Endothelial cell of umbilical vein (primary cell): ENCODE measurements at regions not wholly inside any gene's neighbourhood (a gene's known extent, or its start where the extent isn't known, plus 50 kb on each side); places are given as distances from the start of the nearest gene placed in this dataset.
A peak's percentile ranks its signal among the peaks of the same experiment; 100 is the strongest.

Source experiments
- BruUV-seq: library from RNA; stranded (reverse); fragments of 400-500 nt; replicated peaks from 2 replicates; lab custom pipeline; 2021; lab: Mats Ljungman, UMichigan
- CTCF ChIA-PET: fragments of 300-600, 350-600 bp; sonication (Branson Sonifier 250); formaldehyde crosslinking; loops from one replicate; lab custom pipeline; 2021; ENCODE audit warnings: antibody characterized with exemption, inconsistent platforms; lab: Charles Lee
- POLR2A ChIA-PET: fragments of 300-600, 350-600 bp; sonication (Branson Sonifier 250); formaldehyde crosslinking; loops from one replicate; lab custom pipeline; 2021; ENCODE audit warnings: antibody characterized with exemption, inconsistent platforms; lab: Charles Lee
- DNase-seq: peaks from one replicate; pipeline ENCODE4 v3.0.0-alpha.2; 2011; ENCODE audit warnings: low read depth, low spot score
- FAIRE-seq: peaks from 2 replicates; lab custom pipeline; 2011; peaks lifted over from hg19 to GRCh38; lab: Jason Lieb, UNC
- H2AFZ ChIP-seq: 2 replicates; pipeline ENCODE4 v1.6.0; 2012; ENCODE audit warnings: low read depth, low read length, control low read depth, inconsistent platforms
- H3K27ac ChIP-seq: 2 replicates; pipeline ENCODE4 v1.5.1; 2011; ENCODE audit warnings: low read depth, mild to moderate bottlenecking, control low read depth, low read length, moderate library complexity; ENCODE audit not compliant: insufficient read depth
- H3K27me3 ChIP-seq, 2 experiments: 2 replicates each; pipeline versions ENCODE4 v1.6.0 to v1.6.1; 2011; ENCODE audit warnings: low read length in 2 of 2, mixed read lengths in 1 of 2; ENCODE audit not compliant: control insufficient read depth in 2 of 2, insufficient read depth in 2 of 2
- H3K36me3 ChIP-seq, 2 experiments: 2 replicates in 1 of 2; 3 replicates in 1 of 2; pipeline ENCODE4 v1.5.1; 2011; ENCODE audit warnings: low read length in 2 of 2, mild to moderate bottlenecking in 1 of 2, moderate library complexity in 1 of 2; ENCODE audit not compliant: control insufficient read depth in 2 of 2, insufficient read depth in 2 of 2; ENCODE audit errors: extremely low read depth in 1 of 2
- H3K4me1 ChIP-seq: 3 replicates; pipeline ENCODE4 v1.5.1; 2011; ENCODE audit warnings: mild to moderate bottlenecking, low read length; ENCODE audit not compliant: control insufficient read depth, insufficient read depth; ENCODE audit errors: extremely low read depth
- H3K4me2 ChIP-seq: 2 replicates; pipeline ENCODE4 v1.6.1; 2011; ENCODE audit warnings: low read length, control low read depth, mixed read lengths; ENCODE audit not compliant: insufficient read depth
- H3K4me3 ChIP-seq, 3 experiments: fragments of 200-600 bp in 1 of 3; sonication (generic), shearing (Covaris generic) in 1 of 3; replicated peaks in 1 of 3; 2 replicates each; pipeline ENCODE4 v1.5.1; 2011 to 2016; ENCODE audit warnings: control low read depth in 3 of 3, low read length in 3 of 3, mild to moderate bottlenecking in 2 of 3, inconsistent platforms in 1 of 3, low read depth in 1 of 3, moderate library complexity in 1 of 3; ENCODE audit not compliant: insufficient read depth in 1 of 3
- H3K79me2 ChIP-seq: 2 replicates; pipeline ENCODE4 v1.6.0; 2012; ENCODE audit warnings: low read length, inconsistent platforms; ENCODE audit not compliant: control insufficient read depth, insufficient read depth
- H3K9ac ChIP-seq: replicated peaks from 2 replicates; pipeline ENCODE3; 2011; ENCODE audit warnings: low read length, control low read depth; ENCODE audit not compliant: insufficient read depth; ENCODE audit errors: extremely low read depth
- H3K9me1 ChIP-seq: replicated peaks from 3 replicates; pipeline ENCODE4 v1.6.0; 2011; ENCODE audit warnings: mild to moderate bottlenecking, low read length; ENCODE audit not compliant: control insufficient read depth, insufficient read depth; ENCODE audit errors: extremely low read depth
- H3K9me3 ChIP-seq: replicated peaks from 2 replicates; pipeline ENCODE4 v1.5.1; 2012; ENCODE audit warnings: low read length, inconsistent platforms; ENCODE audit not compliant: control insufficient read depth, insufficient read depth
- H4K20me1 ChIP-seq: replicated peaks from 2 replicates; pipeline ENCODE3; 2011; ENCODE audit warnings: mild to moderate bottlenecking, low read length; ENCODE audit not compliant: control insufficient read depth, insufficient read depth; ENCODE audit errors: extremely low read depth
- CTCF ChIP-seq, 2 donors: IDR thresholded peaks; 1 replicate in 1 of 2; 2 replicates in 1 of 2; pipeline ENCODE4 v1.5.1; 2011; ENCODE audit warnings: low read length in 2 of 2, mild to moderate bottlenecking in 2 of 2, moderate library complexity in 2 of 2, control low read depth in 1 of 2, inconsistent platforms in 1 of 2, low read depth in 1 of 2; ENCODE audit not compliant: insufficient read depth in 1 of 2; ENCODE audit errors: extremely low read depth in 1 of 2
- EZH2 ChIP-seq: IDR thresholded peaks from 2 replicates; pipeline ENCODE4 v1.6.1; 2012; ENCODE audit warnings: borderline replicate concordance, low read depth, mild to moderate bottlenecking, moderate library complexity, low read length, inconsistent platforms; ENCODE audit not compliant: severe bottlenecking
- FOS ChIP-seq: IDR thresholded peaks from 2 replicates; pipeline ENCODE4 v1.6.1; 2011; ENCODE audit warnings: mild to moderate bottlenecking, low read length, moderate library complexity, borderline replicate concordance; ENCODE audit not compliant: insufficient read depth
- GATA2 ChIP-seq: IDR thresholded peaks from 2 replicates; pipeline ENCODE4 v1.7.0; 2011; ENCODE audit warnings: low read depth, mild to moderate bottlenecking, moderate library complexity, mixed read lengths, low read length; ENCODE audit not compliant: insufficient read length, insufficient read depth
- MAX ChIP-seq: IDR thresholded peaks from 2 replicates; pipeline ENCODE4 v1.6.1; 2011; ENCODE audit not compliant: insufficient read depth, insufficient read length
- MYC ChIP-seq: IDR thresholded peaks from one replicate; pipeline ENCODE4 v1.6.1; 2011; ENCODE audit warnings: mild to moderate bottlenecking, low read depth, low read length
- POLR2A ChIP-seq: IDR thresholded peaks from 2 replicates; pipeline ENCODE4 v1.6.1; 2012; ENCODE audit warnings: low read depth, mild to moderate bottlenecking, control low read depth, low read length
- POLR2AphosphoS5 ChIP-seq: IDR thresholded peaks from 2 replicates; pipeline ENCODE4 v1.6.1; 2012; ENCODE audit warnings: low read depth, mild to moderate bottlenecking, control low read depth, low read length, moderate library complexity; ENCODE audit not compliant: insufficient read depth
- dilution Hi-C: fragments of 300-500 bp; cut with MboI; formaldehyde crosslinking; loops from one replicate; pipeline ENCODE4 v1.15.0; 2019; ENCODE audit warnings: low sequenced_read_pairs; ENCODE audit not compliant: extremely low pct_ligation_motif_present
- intact Hi-C: fragments of 100-400 bp; cut with micrococcal nuclease; formaldehyde crosslinking; loops from one replicate; pipeline ENCODE4 v1.10.0; 2022

- no peaks in the 10 kb centered on the region for H4K20me1 ChIP-seq
- ChIA-PET POLR2A (interaction anchor here (0.7 kb wide), 1 partner anchor 58 kb away, joined by 8 read pairs; no protein-coding TSS in a partner anchor), CTCF (interaction anchor here (0.5 to 1.8 kb wide), 5 partner anchors 8 to 602 kb away, joined by 3 to 7 read pairs (median 6); no protein-coding TSS in a partner anchor)
- BruUV-seq = no TSS peak
- no peak overlapping the region for H3K27ac ChIP-seq
- no peak overlapping the region for H2AFZ ChIP-seq
- H3K9me1 ChIP-seq = no peaks in the 10 kb centered on the region
- no peaks in the 10 kb centered on the region for H3K36me3 ChIP-seq
- no peak overlapping the region for H3K4me2 ChIP-seq
- no peaks in the 10 kb centered on the region for H3K79me2 ChIP-seq
- DNase-seq (no peak), FAIRE-seq (no peak)
- H3K4me1 ChIP-seq = no peaks in the 10 kb centered on the region
- dilution Hi-C loops (no loop called here), intact Hi-C loops (no loop called here)
- H3K27me3 ChIP-seq = no peaks in the 10 kb centered on the region
- no peak for TF ChIP-seq EZH2
- no peak for TF ChIP-seq POLR2A
- TF ChIP-seq POLR2AphosphoS5 = no peak
- no peak for TF ChIP-seq FOS
- TF ChIP-seq GATA2 = no peak
- no peak for TF ChIP-seq MAX
- TF ChIP-seq MYC = no peak
- H3K9ac ChIP-seq = no peak overlapping the region
- no peak overlapping the region for H3K4me3 ChIP-seq
- H3K9me3 ChIP-seq = no peaks in the 10 kb centered on the region
These were observed 307.9 kb downstream of the SNX13 start for GRCh38 chr7:17632384-17632783.

GRCh38 chr7:17633067-17633466 is 307.2 kb downstream of the SNX13 start:
- dilution Hi-C loops (no loop called here), intact Hi-C loops (no loop called here)
- ChIA-PET POLR2A (interaction anchor here (0.7 kb wide), 1 partner anchor 59 kb away, joined by 8 read pairs; no protein-coding TSS in a partner anchor), CTCF (interaction anchor here (0.6 to 1.7 kb wide), 5 partner anchors 8 to 1711 kb away, joined by 3 to 7 read pairs (median 6); no protein-coding TSS in a partner anchor)
- Histone ChIP-seq H3K4me1 (no peaks in the 10 kb centered on the region), H3K36me3 (no peaks in the 10 kb centered on the region), H3K27me3 (no peaks in the 10 kb centered on the region), H3K4me3 (no peak overlapping the region), H4K20me1 (no peaks in the 10 kb centered on the region), H3K9me3 (no peaks in the 10 kb centered on the region), H3K4me2 (no peak overlapping the region), H3K9me1 (no peaks in the 10 kb centered on the region), H3K27ac (no peak overlapping the region), H2AFZ (no peak overlapping the region), H3K9ac (no peak overlapping the region), H3K79me2 (no peaks in the 10 kb centered on the region)
- no TSS peak for BruUV-seq
- DNase-seq (no peak), FAIRE-seq (no peak)
- TF ChIP-seq EZH2 (no peak), MAX (no peak), FOS (peak; percentile 20), POLR2AphosphoS5 (no peak), GATA2 (no peak), CTCF (IDR thresholded peaks at IDR 0.05; ENCODE audit: extremely low read depth in 1 of 2, insufficient read depth in 1 of 2, low read depth in 1 of 2, low read length in 2 of 2) (no peak)
